WTC11 (cell line): ENCODE measurements at regions not wholly inside any gene's neighbourhood (a gene's known extent, or its start where the extent isn't known, plus 50 kb on each side); places are given as distances from the start of the nearest gene placed in this dataset.

ENCODE experiments used
- ATAC-seq: fragments of 200-7000 bp; cut with Tn5 transposase; 2 replicates; pipeline ENCODE4 v1.10.0; 2021; ENCODE audit warnings: mild to moderate bottlenecking, moderate library complexity
- CTCF ChIA-PET: fragments of 300-600 bp; sonication (Branson Sonifier 250); formaldehyde crosslinking; loops from one replicate; lab custom pipeline; 2021; ENCODE audit warnings: antibody characterized with exemption; lab: Charles Lee
- POLR2A ChIA-PET: fragments of 350-600 bp; sonication (Branson Sonifier 250); formaldehyde crosslinking; loops from one replicate; lab custom pipeline; 2021; ENCODE audit warnings: antibody characterized with exemption; lab: Charles Lee
- DNase-seq: peaks from one replicate; pipeline ENCODE4 v3.0.0; 2021; ENCODE audit warnings: low spot score
- H3K27ac Mint-ChIP-seq: 2 replicates; pipeline ENCODE4 v1.8.0; 2021; ENCODE audit warnings: mixed read lengths
- H3K27me3 Mint-ChIP-seq: 2 replicates; pipeline ENCODE4 v1.8.0; 2021; ENCODE audit warnings: low read depth, mild to moderate bottlenecking, moderate library complexity, mixed read lengths
- H3K36me3 Mint-ChIP-seq: 2 replicates; pipeline ENCODE4 v1.8.0; 2021; ENCODE audit warnings: mixed read lengths
- H3K4me1 Mint-ChIP-seq: 2 replicates; pipeline ENCODE4 v1.8.0; 2022; ENCODE audit warnings: mixed read lengths
- H3K4me3 Mint-ChIP-seq: 2 replicates; pipeline ENCODE4 v1.8.0; 2021; ENCODE audit warnings: mild to moderate bottlenecking, moderate library complexity, mixed read lengths
- H3K9me3 Mint-ChIP-seq: 2 replicates; pipeline ENCODE4 v1.8.0; 2021; ENCODE audit warnings: mixed read lengths
- ATF2 ChIP-seq: sonication (generic); formaldehyde crosslinking; IDR thresholded peaks from 2 replicates; pipeline ENCODE4 v1.8.1; 2022; ENCODE audit warnings: low read depth, missing genetic modification reagents, borderline replicate concordance
- CBFB ChIP-seq: sonication (generic); formaldehyde crosslinking; IDR thresholded peaks from 2 replicates; pipeline ENCODE4 v1.8.1; 2022; ENCODE audit warnings: mild to moderate bottlenecking, low read depth, missing genetic modification reagents
- CDX4 ChIP-seq: fragments of 250-450 bp; sonication (Bioruptor Pico); IDR thresholded peaks from 2 replicates; pipeline ENCODE4 v1.9.0; 2021; ENCODE audit warnings: moderate library complexity, mild to moderate bottlenecking, inconsistent platforms, borderline replicate concordance
- CREM ChIP-seq: sonication (generic); formaldehyde crosslinking; IDR thresholded peaks from 2 replicates; pipeline ENCODE4 v1.8.1; 2022; ENCODE audit warnings: mild to moderate bottlenecking, missing genetic modification reagents, moderate library complexity
- E2F1 ChIP-seq: sonication (generic); formaldehyde crosslinking; IDR thresholded peaks from 2 replicates; pipeline ENCODE4 v1.8.0; 2022; ENCODE audit warnings: mild to moderate bottlenecking, missing genetic modification reagents
- FOXK1 ChIP-seq: sonication (generic); formaldehyde crosslinking; IDR thresholded peaks from 2 replicates; pipeline ENCODE4 v1.8.0; 2022; ENCODE audit warnings: mild to moderate bottlenecking, moderate library complexity, missing genetic modification reagents
- FOXP1 ChIP-seq: sonication (generic); formaldehyde crosslinking; IDR thresholded peaks from 2 replicates; pipeline ENCODE4 v1.8.0; 2022; ENCODE audit warnings: missing genetic modification reagents, mild to moderate bottlenecking, moderate library complexity, borderline replicate concordance
- IRF1 ChIP-seq: sonication (generic); formaldehyde crosslinking; IDR thresholded peaks from 2 replicates; pipeline ENCODE4 v1.8.0; 2023; ENCODE audit warnings: missing genetic modification reagents
- JUN ChIP-seq: sonication (generic); formaldehyde crosslinking; IDR thresholded peaks from 2 replicates; pipeline ENCODE4 v1.8.0; 2023; ENCODE audit warnings: mild to moderate bottlenecking, missing genetic modification reagents
- MAX ChIP-seq: sonication (generic); formaldehyde crosslinking; IDR thresholded peaks from 2 replicates; pipeline ENCODE4 v1.8.0; 2022; ENCODE audit warnings: mild to moderate bottlenecking, missing genetic modification reagents
- PRDM15 ChIP-seq: sonication (generic); formaldehyde crosslinking; IDR thresholded peaks from 2 replicates; pipeline ENCODE4 v1.8.0; 2022; ENCODE audit warnings: missing genetic modification reagents
- RORB ChIP-seq: fragments of 250-450 bp; sonication (Bioruptor Pico); IDR thresholded peaks from 2 replicates; pipeline ENCODE4 v1.9.0; 2021; ENCODE audit warnings: mild to moderate bottlenecking
- SP1 ChIP-seq: sonication (generic); formaldehyde crosslinking; conservative IDR thresholded peaks from 2 replicates; pipeline ENCODE4 v1.8.1; 2022; ENCODE audit warnings: missing genetic modification reagents
- TEAD1 ChIP-seq: sonication (generic); formaldehyde crosslinking; IDR thresholded peaks from 2 replicates; pipeline ENCODE4 v1.8.0; 2022; ENCODE audit warnings: mild to moderate bottlenecking, missing genetic modification reagents
- ZNF263 ChIP-seq: sonication (generic); formaldehyde crosslinking; IDR thresholded peaks from 2 replicates; pipeline ENCODE4 v1.8.1; 2022; ENCODE audit warnings: low read depth, mild to moderate bottlenecking, moderate library complexity, missing genetic modification reagents
- ZNF512 ChIP-seq: sonication (generic); formaldehyde crosslinking; IDR thresholded peaks from 2 replicates; pipeline ENCODE4 v1.8.1; 2022; ENCODE audit warnings: missing genetic modification reagents, borderline replicate concordance
- ZNF671 ChIP-seq: fragments of 250-450 bp; sonication (Bioruptor Pico); IDR thresholded peaks from 2 replicates; pipeline ENCODE4 v1.8.0; 2021; ENCODE audit warnings: mild to moderate bottlenecking

GRCh38 chr6:169005166-169005565, 248.5 kb downstream of the THBS2 start (continued):
- TF ChIP-seq E2F1 (CRISPR knock-in tag), result no peak
- TF ChIP-seq CBFB (CRISPR knock-in tag), result no peak
- no peak for TF ChIP-seq CREM (CRISPR knock-in tag)
- no peak for TF ChIP-seq ZNF671 (CRISPR knock-in tag)
- TF ChIP-seq SP1 (CRISPR knock-in tag), result no peak
- TF ChIP-seq, all 79 proteins: peak for 0

- ATAC-seq (peak; percentile 41; the same call in 1 of the 2 replicates), DNase-seq (no peak)
- peaks cover 14% of the 10 kb centered on the region for H3K27me3 Mint-ChIP-seq
- no peak overlapping the region for H3K4me3 Mint-ChIP-seq
- no peak for TF ChIP-seq CBFB (CRISPR knock-in tag)
- peaks cover 36% of the 10 kb centered on the region for H3K9me3 Mint-ChIP-seq
- H3K27ac Mint-ChIP-seq, result peak overlapping the region; percentile 32; the same call in 1 of the 2 replicates
- ChIA-PET POLR2A (no interaction called here), CTCF (no interaction called here)
- peaks cover 3% of the 10 kb centered on the region; the same call in 1 of the 2 replicates for H3K4me1 Mint-ChIP-seq
- peaks cover 24% of the 10 kb centered on the region for H3K36me3 Mint-ChIP-seq
Observed at GRCh38 chr6:169000022-169000421, 253.6 kb downstream of the THBS2 start.

GRCh38 chr6:168999392-168999791, 254.3 kb downstream of the THBS2 start:
- ChIA-PET CTCF (no interaction called here), POLR2A (no interaction called here)
- Mint-ChIP-seq H3K4me3 (no peak overlapping the region), H3K4me1 (no peaks in the 10 kb centered on the region), H3K27ac (no peak overlapping the region), H3K27me3 (peaks cover 9% of the 10 kb centered on the region), H3K9me3 (peaks cover 29% of the 10 kb centered on the region), H3K36me3 (peaks cover 18% of the 10 kb centered on the region)
- DNase-seq (no peak), ATAC-seq (no peak)
- no peak for TF ChIP-seq IRF1
- no peak for TF ChIP-seq TEAD1 (CRISPR knock-in tag)
- no peak for TF ChIP-seq FOXK1 (CRISPR knock-in tag)
- TF ChIP-seq ZNF512 (CRISPR knock-in tag), result no peak
- TF ChIP-seq ATF2, result no peak

- Mint-ChIP-seq H3K27me3 (no peaks in the 10 kb centered on the region; the same call in 1 of the 2 replicates), H3K4me3 (no peak overlapping the region), H3K4me1 (no peaks in the 10 kb centered on the region), H3K27ac (no peak overlapping the region), H3K36me3 (peaks cover 8% of the 10 kb centered on the region; the same call in 1 of the 2 replicates), H3K9me3 (peaks cover 11% of the 10 kb centered on the region)
- ATAC-seq (no peak), DNase-seq (no peak)
- ChIA-PET POLR2A (no interaction called here), CTCF (no interaction called here)
- no peak for TF ChIP-seq FOXP1 (CRISPR knock-in tag)
- no peak for TF ChIP-seq CDX4 (CRISPR knock-in tag)
- no peak for TF ChIP-seq ZNF263 (CRISPR knock-in tag)
- no peak for TF ChIP-seq E2F1 (CRISPR knock-in tag)
- no peak for TF ChIP-seq JUN (CRISPR knock-in tag)
- no peak for TF ChIP-seq PRDM15
- TF ChIP-seq MAX (CRISPR knock-in tag), result no peak
- TF ChIP-seq RORB (CRISPR knock-in tag), result no peak
Observed at GRCh38 chr6:168996356-168996625, 257.4 kb downstream of the THBS2 start.
